ENCODE measurements at regions not wholly inside any gene's neighbourhood (a gene's known extent, or its start where the extent isn't known, plus 50 kb on each side); places are given as distances from the start of the nearest gene placed in this dataset.

- Mint-ChIP-seq H3K4me3 (peak overlapping the region; percentile 85), H3K4me1 (peaks cover 53% of the 10 kb centered on the region), H3K27me3 (no peaks in the 10 kb centered on the region), H3K27ac (peak overlapping the region; percentile 99), H3K9me3 (no peaks in the 10 kb centered on the region), H3K36me3 (no peaks in the 10 kb centered on the region)
- DNase-seq = peak; percentile 52
- CTCF ChIA-PET = no interaction called here
Measured at GRCh38 chrX:40172401-40173142, 74.8 kb upstream of the BCOR start.

- DNase-seq = peak; percentile 60
- Mint-ChIP-seq H3K27me3 (no peaks in the 10 kb centered on the region), H3K36me3 (no peaks in the 10 kb centered on the region), H3K4me1 (peaks cover 55% of the 10 kb centered on the region), H3K4me3 (peak overlapping the region; percentile 85), H3K9me3 (no peaks in the 10 kb centered on the region), H3K27ac (peak overlapping the region; percentile 99)
- CTCF ChIA-PET = interaction anchor here (1.0 to 1.4 kb wide), 2 partner anchors 94 to 297 kb away, joined by 3 read pairs; no protein-coding TSS in a partner anchor
Measured at GRCh38 chrX:40171513-40172400, 74.0 kb upstream of the BCOR start.

- Mint-ChIP-seq H3K27me3 (no peaks in the 10 kb centered on the region), H3K4me3 (peak overlapping the region; percentile 85), H3K27ac (peak overlapping the region; percentile 99), H3K4me1 (peaks cover 63% of the 10 kb centered on the region), H3K9me3 (no peaks in the 10 kb centered on the region), H3K36me3 (no peaks in the 10 kb centered on the region)
- DNase-seq = peak; percentile 38
- CTCF ChIA-PET = interaction anchor here (1.0 to 1.4 kb wide), 3 partner anchors 17 to 298 kb away, joined by 3 read pairs; no protein-coding TSS in a partner anchor
Measured at GRCh38 chrX:40170830-40171512, 73.2 kb upstream of the BCOR start.

- Mint-ChIP-seq H3K4me3 (peak overlapping the region; percentile 85), H3K9me3 (no peaks in the 10 kb centered on the region), H3K27ac (peak overlapping the region; percentile 99), H3K36me3 (no peaks in the 10 kb centered on the region), H3K27me3 (peaks cover 5% of the 10 kb centered on the region), H3K4me1 (peaks cover 61% of the 10 kb centered on the region)
- peak; percentile 91 for DNase-seq
- CTCF ChIA-PET = interaction anchor here (0.9 to 1.2 kb wide), 2 partner anchors 8 to 88 kb away, joined by 3 read pairs; no protein-coding TSS in a partner anchor
Measured at GRCh38 chrX:40169193-40170101, 71.7 kb upstream of the BCOR start.

GRCh38 chrX:40168480-40169011 is 70.8 kb upstream of the BCOR start:
- DNase-seq = no peak
- peaks cover 7% of the 10 kb centered on the region for H3K27me3 Mint-ChIP-seq
- no peaks in the 10 kb centered on the region for H3K36me3 Mint-ChIP-seq
- peak overlapping the region; percentile 99 for H3K27ac Mint-ChIP-seq
- peak overlapping the region; percentile 74 for H3K4me3 Mint-ChIP-seq
- H3K4me1 Mint-ChIP-seq = peaks cover 53% of the 10 kb centered on the region
- no peaks in the 10 kb centered on the region for H3K9me3 Mint-ChIP-seq
- CTCF ChIA-PET = interaction anchor here (0.9 to 1.2 kb wide), 4 partner anchors 9 to 352 kb away, joined by 3 to 4 read pairs (median 3); no protein-coding TSS in a partner anchor

- no peaks in the 10 kb centered on the region for H3K9me3 Mint-ChIP-seq
- CTCF ChIA-PET = interaction anchor here (1.0 to 1.2 kb wide), 3 partner anchors 9 to 352 kb away, joined by 3 to 4 read pairs (median 4); no protein-coding TSS in a partner anchor
- peaks cover 48% of the 10 kb centered on the region for H3K4me1 Mint-ChIP-seq
- peak overlapping the region; percentile 74 for H3K4me3 Mint-ChIP-seq
- peak overlapping the region; percentile 94 for H3K27ac Mint-ChIP-seq
- peak; percentile 43 for DNase-seq
- H3K36me3 Mint-ChIP-seq = no peaks in the 10 kb centered on the region
- peaks cover 7% of the 10 kb centered on the region for H3K27me3 Mint-ChIP-seq
Measured at GRCh38 chrX:40167850-40168479, 70.2 kb upstream of the BCOR start.

- peak; percentile 40 for DNase-seq
- peak overlapping the region; percentile 94 for H3K27ac Mint-ChIP-seq
Measured at GRCh38 chrX:40167233-40167849, 69.6 kb upstream of the BCOR start.

GRCh38 chrX:40166582-40166981 is 68.8 kb upstream of the BCOR start:
- DNase-seq = peak; percentile 25
- Mint-ChIP-seq H3K4me3 (peak overlapping the region; percentile 74), H3K36me3 (no peaks in the 10 kb centered on the region), H3K9me3 (no peaks in the 10 kb centered on the region), H3K4me1 (peaks cover 45% of the 10 kb centered on the region), H3K27me3 (peaks cover 7% of the 10 kb centered on the region), H3K27ac (peak overlapping the region; percentile 94)
- CTCF ChIA-PET = no interaction called here

More at GRCh38 chrX:40167233-40167849, 69.6 kb upstream of the BCOR start:
- CTCF ChIA-PET = interaction anchor here (1.0 to 1.2 kb wide), 2 partner anchors 9 to 351 kb away, joined by 3 to 4 read pairs; no protein-coding TSS in a partner anchor
- Mint-ChIP-seq H3K36me3 (no peaks in the 10 kb centered on the region), H3K4me1 (peaks cover 45% of the 10 kb centered on the region), H3K27me3 (peaks cover 7% of the 10 kb centered on the region), H3K9me3 (no peaks in the 10 kb centered on the region), H3K4me3 (peak overlapping the region; percentile 74)

GRCh38 chrX:40165861-40166260 is 68.1 kb upstream of the BCOR start:
- Mint-ChIP-seq H3K4me3 (no peak overlapping the region), H3K9me3 (no peaks in the 10 kb centered on the region), H3K36me3 (no peaks in the 10 kb centered on the region), H3K27me3 (peaks cover 7% of the 10 kb centered on the region), H3K27ac (no peak overlapping the region), H3K4me1 (peaks cover 41% of the 10 kb centered on the region)
- CTCF ChIA-PET = interaction anchor here (0.9 kb wide), 1 partner anchor 303 kb away, joined by 3 read pairs; no protein-coding TSS in a partner anchor
- no peak for DNase-seq

GRCh38 chrX:40165206-40165605 is 67.4 kb upstream of the BCOR start:
- peaks cover 7% of the 10 kb centered on the region for H3K27me3 Mint-ChIP-seq
- no peaks in the 10 kb centered on the region for H3K36me3 Mint-ChIP-seq
- no peak for DNase-seq
- H3K9me3 Mint-ChIP-seq = no peaks in the 10 kb centered on the region
- no peak overlapping the region for H3K4me3 Mint-ChIP-seq
- peaks cover 36% of the 10 kb centered on the region for H3K4me1 Mint-ChIP-seq
- no peak overlapping the region for H3K27ac Mint-ChIP-seq
- CTCF ChIA-PET = interaction anchor here (0.9 kb wide), 1 partner anchor 303 kb away, joined by 3 read pairs; no protein-coding TSS in a partner anchor

GRCh38 chrX:40164751-40165150 is 67.0 kb upstream of the BCOR start:
- no peaks in the 10 kb centered on the region for H3K9me3 Mint-ChIP-seq
- DNase-seq = no peak
- H3K27ac Mint-ChIP-seq = no peak overlapping the region
- no peaks in the 10 kb centered on the region for H3K36me3 Mint-ChIP-seq
- peaks cover 33% of the 10 kb centered on the region for H3K4me1 Mint-ChIP-seq
- H3K4me3 Mint-ChIP-seq = no peak overlapping the region
- H3K27me3 Mint-ChIP-seq = peaks cover 7% of the 10 kb centered on the region
- CTCF ChIA-PET = interaction anchor here (0.9 kb wide), 1 partner anchor 304 kb away, joined by 3 read pairs; no protein-coding TSS in a partner anchor
